ENCODE measurements at regions not wholly inside any gene's neighbourhood (a gene's known extent, or its start where the extent isn't known, plus 50 kb on each side); places are given as distances from the start of the nearest gene placed in this dataset.
"Not testable (repeated sequence)": the region's sequence is repeated elsewhere in the genome, so short reads cannot be mapped to it uniquely, and the experiment has no call there.

DNA sequence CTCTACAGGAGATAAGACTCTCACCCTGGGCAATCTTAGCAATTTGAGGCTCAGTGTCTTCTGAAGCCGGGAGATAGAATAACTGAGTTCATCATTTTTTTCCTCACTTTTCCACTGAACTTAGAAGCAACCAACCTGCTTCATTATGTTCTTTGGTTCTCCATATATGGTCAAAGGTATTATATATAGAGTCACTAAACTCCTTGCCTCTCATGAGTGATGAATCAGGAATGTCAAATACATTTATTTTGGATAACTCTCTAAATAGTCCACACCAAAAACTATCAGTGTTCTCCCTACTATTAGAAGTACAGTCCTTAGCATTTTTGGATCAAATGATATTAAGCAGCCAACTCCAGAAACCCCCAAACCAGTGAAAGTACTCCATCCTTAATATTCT, 421.5 kb upstream of the EPHA5 start:
- DNase-seq (ENCODE audit: low read depth in 1 of 2, low spot score in 1 of 2), result no peak

- DNase-seq (ENCODE audit: low read depth in 1 of 2, low spot score in 1 of 2), result no peak
Measured at GRCh38 chr4:66073961-66074360, 403.7 kb upstream of the EPHA5 start.

GRCh38 chr4:66071911-66072310, 401.6 kb upstream of the EPHA5 start:
- no peak for DNase-seq (ENCODE audit: low read depth in 1 of 2, low spot score in 1 of 2)

GRCh38 chr4:66062921-66063320, 392.6 kb upstream of the EPHA5 start:
- DNase-seq (ENCODE audit: low read depth in 1 of 2, low spot score in 1 of 2), result no peak

GRCh38 chr4:66062044-66062443, 391.8 kb upstream of the EPHA5 start:
- no peak for DNase-seq (ENCODE audit: low read depth in 1 of 2, low spot score in 1 of 2)

DNA sequence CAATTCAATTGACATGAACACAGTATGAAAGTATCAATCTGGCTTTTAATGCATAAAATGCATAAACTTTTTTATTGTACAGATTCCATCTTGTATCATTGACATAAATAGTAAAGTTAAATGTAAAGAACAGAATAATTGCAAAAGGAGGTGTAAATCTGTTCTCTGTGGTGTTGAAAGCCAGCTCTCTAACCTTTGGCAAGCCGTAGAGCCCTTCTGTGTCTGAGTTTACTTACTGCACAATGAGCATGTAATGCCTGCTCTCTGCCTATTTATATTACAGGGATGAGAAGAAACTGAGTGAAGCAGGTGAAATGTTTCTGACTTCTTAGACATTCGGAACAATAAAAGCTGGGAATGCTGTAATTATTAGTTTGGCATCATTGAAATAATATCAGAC, 389.3 kb upstream of the EPHA5 start:
- DNase-seq (ENCODE audit: low read depth in 1 of 2, low spot score in 1 of 2), result no peak

- no peak for DNase-seq (ENCODE audit: low read depth in 1 of 2, low spot score in 1 of 2)
Measured at GRCh38 chr4:66059136-66059535, 388.8 kb upstream of the EPHA5 start.

GRCh38 chr4:66055999-66056398, 385.7 kb upstream of the EPHA5 start:
- no peak for DNase-seq (ENCODE audit: low read depth in 1 of 2, low spot score in 1 of 2)

DNA sequence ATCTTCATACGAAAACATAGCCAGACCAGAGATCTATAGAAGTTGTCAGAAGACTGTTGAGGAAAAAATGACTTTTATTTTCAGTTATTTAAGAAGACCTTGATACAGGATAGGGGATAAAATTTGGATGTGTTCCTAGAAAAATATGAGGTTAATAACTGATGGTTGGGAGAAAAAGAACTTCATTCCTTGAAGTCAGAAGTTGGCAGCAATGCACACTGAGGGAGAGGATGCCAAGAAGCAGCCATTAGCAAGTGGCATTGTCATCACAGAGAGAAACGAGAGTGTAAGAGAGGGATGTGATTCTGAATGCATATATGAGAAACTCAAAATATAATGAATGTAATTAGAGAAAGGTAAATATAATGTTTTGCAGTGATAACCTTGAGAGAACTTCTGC, 382.1 kb upstream of the EPHA5 start:
- DNase-seq (ENCODE audit: low read depth in 1 of 2, low spot score in 1 of 2), result no peak

GRCh38 chr4:66048861-66049260, 378.6 kb upstream of the EPHA5 start:
- no peak for DNase-seq (ENCODE audit: low read depth in 1 of 2, low spot score in 1 of 2)

DNA sequence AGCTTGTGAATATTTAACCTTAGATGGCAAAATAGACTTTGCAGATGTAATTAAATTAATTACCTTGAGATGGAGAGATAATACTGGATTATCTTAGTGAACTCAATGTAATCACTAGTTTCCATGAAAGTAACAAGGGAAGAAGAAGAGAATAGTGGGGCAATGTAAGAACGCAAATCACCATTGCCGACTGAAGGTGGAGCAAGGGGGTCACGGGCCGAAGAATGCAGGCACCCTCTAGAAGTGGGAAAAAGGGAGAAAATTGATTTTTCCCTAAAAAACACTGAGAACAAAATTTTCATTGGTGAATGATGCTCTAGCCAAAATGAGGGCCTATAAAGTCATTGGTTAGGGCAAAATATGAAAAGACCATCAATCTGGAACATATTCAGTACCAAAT, 375.6 kb upstream of the EPHA5 start:
- DNase-seq (ENCODE audit: low read depth in 1 of 2, low spot score in 1 of 2), result no peak

- no peak for DNase-seq (ENCODE audit: low read depth in 1 of 2, low spot score in 1 of 2)
Measured at GRCh38 chr4:66035701-66036100, 365.4 kb upstream of the EPHA5 start.

DNA sequence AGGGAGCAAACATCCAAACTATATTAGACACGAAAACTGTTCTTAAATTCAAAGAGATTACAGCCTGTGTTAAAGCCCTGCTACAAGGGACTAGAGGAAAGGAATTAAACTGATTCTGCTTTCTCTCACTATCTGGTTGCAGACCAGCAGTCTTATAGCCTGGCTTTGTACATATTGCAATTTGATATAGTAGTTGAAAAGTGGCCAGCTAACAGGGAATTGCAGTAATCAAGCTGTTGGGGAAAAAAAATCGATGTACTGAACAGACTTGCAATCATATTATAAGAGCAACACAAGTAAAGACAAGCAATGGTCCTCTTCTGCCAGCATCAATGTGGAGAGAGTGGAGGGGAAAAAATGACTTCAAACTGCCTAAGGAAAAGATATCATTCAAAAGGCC, 364.4 kb upstream of the EPHA5 start:
- DNase-seq (ENCODE audit: low read depth in 1 of 2, low spot score in 1 of 2), result no peak

DNA sequence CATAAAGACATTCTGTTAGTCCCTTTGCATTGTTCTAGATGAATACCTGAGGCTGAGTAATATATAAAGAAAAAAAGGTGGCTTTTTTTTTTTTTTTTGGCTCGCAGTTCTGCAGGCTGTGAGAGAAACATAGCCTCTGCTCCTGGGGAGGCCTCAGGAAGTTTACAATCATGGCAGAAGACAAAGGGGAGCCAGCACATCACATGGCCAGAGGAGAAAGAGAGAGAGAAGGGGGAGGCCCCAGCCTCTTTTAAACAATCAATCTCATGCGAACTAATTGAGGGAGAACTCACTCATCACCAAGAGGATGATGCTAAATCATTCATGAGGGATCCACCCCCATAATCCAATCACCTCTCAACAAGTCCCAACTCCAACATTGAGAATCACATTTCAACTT, 364.0 kb upstream of the EPHA5 start:
- no peak for DNase-seq (ENCODE audit: low read depth in 1 of 2, low spot score in 1 of 2)

- DNase-seq (ENCODE audit: low read depth in 1 of 2, low spot score in 1 of 2), result no peak
Measured at GRCh38 chr4:66032571-66032970, 362.3 kb upstream of the EPHA5 start.

- DNase-seq (ENCODE audit: low read depth in 1 of 2, low spot score in 1 of 2), result no peak
Measured at GRCh38 chr4:66028668-66029067, 358.4 kb upstream of the EPHA5 start.

DNA sequence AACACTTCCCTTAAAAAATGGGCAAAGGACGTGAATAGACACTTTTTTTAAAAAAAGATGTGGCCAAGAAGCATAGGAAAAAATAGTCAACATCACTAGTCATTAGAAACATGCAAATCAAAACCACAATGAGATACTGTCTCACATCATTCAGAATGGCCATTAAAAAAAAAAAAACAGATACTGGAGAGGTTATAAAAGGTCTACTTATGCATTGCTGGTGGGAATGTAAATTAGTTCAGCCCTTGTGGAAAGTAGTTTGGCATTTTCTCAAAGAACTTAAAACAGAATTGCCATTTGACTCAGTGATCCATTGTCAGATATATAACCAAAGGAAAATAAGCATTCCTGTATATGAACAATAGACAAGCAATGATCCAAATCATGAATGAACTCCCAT, 352.8 kb upstream of the EPHA5 start:
- DNase-seq (ENCODE audit: low read depth in 1 of 2, low spot score in 1 of 2), result no peak

- DNase-seq (ENCODE audit: low read depth in 1 of 2, low spot score in 1 of 2), result no peak
Measured at GRCh38 chr4:66017671-66018070, 347.4 kb upstream of the EPHA5 start.

- no peak for DNase-seq (ENCODE audit: low read depth in 1 of 2, low spot score in 1 of 2)
Measured at GRCh38 chr4:66016240-66016639, 346.0 kb upstream of the EPHA5 start.

GRCh38 chr4:66014146-66014765, 344.0 kb upstream of the EPHA5 start:
- DNase-seq (ENCODE audit: low read depth in 1 of 2, low spot score in 1 of 2), result no peak

DNA sequence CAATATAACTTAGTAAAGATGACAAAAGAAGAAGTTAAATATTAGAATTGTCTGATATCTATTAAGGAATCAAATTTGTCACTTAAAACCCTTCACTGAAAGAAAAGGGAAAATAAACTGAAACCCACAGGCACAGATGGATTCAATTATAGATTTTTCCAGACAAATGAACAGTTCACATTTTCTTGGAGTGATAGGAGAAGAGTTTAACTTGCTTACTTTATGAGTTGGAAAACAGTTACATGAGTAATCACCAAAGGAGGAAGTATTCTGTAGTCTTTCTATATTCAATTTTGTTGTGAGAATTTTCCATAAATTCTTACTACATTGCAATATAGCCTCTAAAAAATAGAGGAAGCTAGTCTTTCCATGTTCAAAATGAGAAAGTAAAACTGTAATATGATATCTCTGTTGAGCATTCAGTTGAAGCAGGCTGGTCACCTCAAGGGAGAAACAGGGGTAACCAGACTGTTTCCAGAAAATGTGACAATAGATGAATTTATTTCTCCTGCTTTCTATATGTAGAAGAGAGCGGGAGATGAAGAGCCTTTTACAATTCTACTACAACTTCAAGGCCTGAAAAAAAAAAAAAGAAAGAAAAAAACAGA, 330.3 kb upstream of the EPHA5 start:
- DNase-seq (ENCODE audit: low read depth in 1 of 2, low spot score in 1 of 2), result no peak

DNA sequence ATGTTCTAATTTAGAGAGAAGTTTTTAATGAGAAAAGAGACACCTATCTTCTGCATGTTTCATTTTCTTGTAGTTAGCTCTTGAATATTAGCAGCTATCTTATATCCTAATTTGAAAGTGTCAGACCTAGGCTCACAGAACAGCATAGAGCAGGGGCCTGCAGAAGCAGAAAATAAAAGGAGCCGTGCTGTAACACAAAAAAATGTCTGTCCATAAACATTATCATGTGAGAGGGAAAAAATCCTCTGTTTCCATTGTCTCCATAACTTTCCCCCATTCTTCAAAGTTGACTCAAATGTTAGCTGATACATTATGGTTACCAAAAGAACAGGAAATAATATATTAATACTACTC, 329.2 kb upstream of the EPHA5 start:
- no peak for DNase-seq (ENCODE audit: low read depth in 1 of 2, low spot score in 1 of 2)

GRCh38 chr4:65998807-65999517, 328.7 kb upstream of the EPHA5 start:
- not testable (repeated sequence) for DNase-seq (ENCODE audit: low read depth in 1 of 2, low spot score in 1 of 2)
